ENCODE measurements at regions not wholly inside any gene's neighbourhood (a gene's known extent, or its start where the extent isn't known, plus 50 kb on each side); places are given as distances from the start of the nearest gene placed in this dataset.
"Not testable (repeated sequence)": the region's sequence is repeated elsewhere in the genome, so short reads cannot be mapped to it uniquely, and the experiment has no call there.

DNA sequence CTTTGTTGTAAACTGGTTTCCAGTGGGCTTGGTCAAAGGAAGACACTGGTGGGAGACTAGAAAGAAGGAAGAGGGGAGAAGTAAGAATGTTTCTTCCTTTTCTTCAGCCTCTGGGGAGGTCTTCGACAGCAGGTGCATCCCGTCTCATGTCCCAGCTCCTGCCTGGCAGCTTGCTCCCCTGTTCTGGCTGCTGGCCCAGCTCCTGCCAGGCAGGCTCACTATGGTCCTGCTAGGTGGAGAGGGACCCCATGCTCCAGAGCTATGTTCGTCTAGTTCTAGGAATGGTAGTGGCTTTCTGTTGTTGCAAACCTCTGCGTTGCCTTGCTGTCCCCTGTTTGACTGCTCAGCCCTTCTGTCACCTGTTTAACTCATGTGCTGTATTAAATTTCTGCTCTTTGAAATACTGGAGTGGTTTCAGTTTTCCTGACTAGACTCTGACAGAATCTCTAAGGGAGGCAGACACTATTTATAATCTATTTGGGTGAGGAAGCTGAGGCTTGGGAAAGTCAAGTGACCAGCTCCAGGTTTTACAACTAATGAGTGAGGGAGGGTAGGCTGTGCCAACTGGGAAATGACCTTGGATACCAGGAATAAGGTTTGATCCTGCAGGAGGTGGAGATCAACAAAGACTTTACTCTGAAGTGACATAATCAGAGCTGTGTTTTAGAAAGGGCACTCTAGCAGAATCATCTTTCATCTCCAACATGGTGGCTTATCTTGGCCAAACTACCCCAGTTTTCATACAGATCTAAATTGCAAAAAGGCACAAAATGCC lies 94.7 kb upstream of the DDHD1 start (continued):
- TF ChIP-seq, protein P1, sequence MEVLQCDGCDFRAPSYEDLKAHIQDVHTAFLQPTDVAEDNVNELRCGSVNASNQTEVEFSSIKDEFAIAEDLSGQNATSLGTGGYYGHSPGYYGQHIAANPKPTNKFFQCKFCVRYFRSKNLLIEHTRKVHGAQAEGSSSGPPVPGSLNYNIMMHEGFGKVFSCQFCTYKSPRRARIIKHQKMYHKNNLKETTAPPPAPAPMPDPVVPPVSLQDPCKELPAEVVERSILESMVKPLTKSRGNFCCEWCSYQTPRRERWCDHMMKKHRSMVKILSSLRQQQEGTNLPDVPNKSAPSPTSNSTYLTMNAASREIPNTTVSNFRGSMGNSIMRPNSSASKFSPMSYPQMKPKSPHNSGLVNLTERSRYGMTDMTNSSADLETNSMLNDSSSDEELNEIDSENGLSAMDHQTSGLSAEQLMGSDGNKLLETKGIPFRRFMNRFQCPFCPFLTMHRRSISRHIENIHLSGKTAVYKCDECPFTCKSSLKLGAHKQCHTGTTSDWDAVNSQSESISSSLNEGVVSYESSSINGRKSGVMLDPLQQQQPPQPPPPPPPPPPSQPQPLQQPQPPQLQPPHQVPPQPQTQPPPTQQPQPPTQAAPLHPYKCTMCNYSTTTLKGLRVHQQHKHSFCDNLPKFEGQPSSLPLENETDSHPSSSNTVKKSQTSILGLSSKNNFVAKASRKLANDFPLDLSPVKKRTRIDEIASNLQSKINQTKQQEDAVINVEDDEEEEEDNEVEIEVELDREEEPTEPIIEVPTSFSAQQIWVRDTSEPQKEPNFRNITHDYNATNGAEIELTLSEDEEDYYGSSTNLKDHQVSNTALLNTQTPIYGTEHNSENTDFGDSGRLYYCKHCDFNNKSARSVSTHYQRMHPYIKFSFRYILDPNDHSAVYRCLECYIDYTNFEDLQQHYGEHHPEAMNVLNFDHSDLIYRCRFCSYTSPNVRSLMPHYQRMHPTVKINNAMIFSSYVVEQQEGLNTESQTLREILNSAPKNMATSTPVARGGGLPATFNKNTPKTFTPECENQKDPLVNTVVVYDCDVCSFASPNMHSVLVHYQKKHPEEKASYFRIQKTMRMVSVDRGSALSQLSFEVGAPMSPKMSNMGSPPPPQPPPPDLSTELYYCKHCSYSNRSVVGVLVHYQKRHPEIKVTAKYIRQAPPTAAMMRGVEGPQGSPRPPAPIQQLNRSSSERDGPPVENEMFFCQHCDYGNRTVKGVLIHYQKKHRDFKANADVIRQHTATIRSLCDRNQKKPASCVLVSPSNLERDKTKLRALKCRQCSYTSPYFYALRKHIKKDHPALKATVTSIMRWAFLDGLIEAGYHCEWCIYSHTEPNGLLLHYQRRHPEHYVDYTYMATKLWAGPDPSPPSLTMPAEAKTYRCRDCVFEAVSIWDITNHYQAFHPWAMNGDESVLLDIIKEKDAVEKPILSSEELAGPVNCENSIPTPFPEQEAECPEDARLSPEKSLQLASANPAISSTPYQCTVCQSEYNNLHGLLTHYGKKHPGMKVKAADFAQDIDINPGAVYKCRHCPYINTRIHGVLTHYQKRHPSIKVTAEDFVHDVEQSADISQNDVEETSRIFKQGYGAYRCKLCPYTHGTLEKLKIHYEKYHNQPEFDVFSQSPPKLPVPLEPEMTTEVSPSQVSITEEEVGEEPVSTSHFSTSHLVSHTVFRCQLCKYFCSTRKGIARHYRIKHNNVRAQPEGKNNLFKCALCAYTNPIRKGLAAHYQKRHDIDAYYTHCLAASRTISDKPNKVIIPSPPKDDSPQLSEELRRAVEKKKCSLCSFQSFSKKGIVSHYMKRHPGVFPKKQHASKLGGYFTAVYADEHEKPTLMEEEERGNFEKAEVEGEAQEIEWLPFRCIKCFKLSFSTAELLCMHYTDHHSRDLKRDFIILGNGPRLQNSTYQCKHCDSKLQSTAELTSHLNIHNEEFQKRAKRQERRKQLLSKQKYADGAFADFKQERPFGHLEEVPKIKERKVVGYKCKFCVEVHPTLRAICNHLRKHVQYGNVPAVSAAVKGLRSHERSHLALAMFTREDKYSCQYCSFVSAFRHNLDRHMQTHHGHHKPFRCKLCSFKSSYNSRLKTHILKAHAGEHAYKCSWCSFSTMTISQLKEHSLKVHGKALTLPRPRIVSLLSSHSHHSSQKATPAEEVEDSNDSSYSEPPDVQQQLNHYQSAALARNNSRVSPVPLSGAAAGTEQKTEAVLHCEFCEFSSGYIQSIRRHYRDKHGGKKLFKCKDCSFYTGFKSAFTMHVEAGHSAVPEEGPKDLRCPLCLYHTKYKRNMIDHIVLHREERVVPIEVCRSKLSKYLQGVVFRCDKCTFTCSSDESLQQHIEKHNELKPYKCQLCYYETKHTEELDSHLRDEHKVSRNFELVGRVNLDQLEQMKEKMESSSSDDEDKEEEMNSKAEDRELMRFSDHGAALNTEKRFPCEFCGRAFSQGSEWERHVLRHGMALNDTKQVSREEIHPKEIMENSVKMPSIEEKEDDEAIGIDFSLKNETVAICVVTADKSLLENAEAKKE (CRISPR knock-in tag; IDR thresholded peaks at IDR 0.05) = no peak
- no peak for TF ChIP-seq ZNF331 (CRISPR knock-in tag; IDR thresholded peaks at IDR 0.05; ENCODE audit: low read depth)

DNA sequence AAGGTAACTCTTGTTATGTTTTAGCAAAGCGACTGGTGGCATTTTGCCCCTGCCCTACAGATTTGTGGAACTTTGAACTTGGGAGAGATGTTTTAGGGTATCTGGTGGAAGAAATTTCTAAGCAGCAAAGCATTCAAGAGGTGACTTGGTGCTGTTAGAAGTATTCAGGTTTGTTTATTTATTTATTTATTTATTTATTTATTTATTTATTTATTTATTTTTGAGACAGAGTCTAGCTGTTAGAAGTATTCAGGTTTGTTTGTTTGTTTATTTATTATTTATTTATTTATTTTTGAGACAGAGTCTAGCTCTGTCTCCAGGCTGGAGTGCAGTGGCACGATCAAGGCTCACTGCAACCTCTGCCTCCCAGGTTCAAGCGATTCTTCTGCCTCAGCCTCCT lies 89.8 kb upstream of the DDHD1 start:
- H3K4me2 ChIP-seq; H3K4me3 ChIP-seq; ATAC-seq; H2AFZ ChIP-seq; H4K20me1 ChIP-seq (replicated peaks; ENCODE audit: insufficient read depth); DNase-seq (ENCODE audit: low spot score); H3K79me2 ChIP-seq (replicated peaks; ENCODE audit: insufficient read depth); H3K36me3 ChIP-seq (ENCODE audit: insufficient read depth); H3K27ac ChIP-seq (ENCODE audit: low read depth); H3K27me3 Mint-ChIP-seq (ENCODE audit: insufficient read depth, low read depth, poor library complexity); H3K4me1 Mint-ChIP-seq; H3K4me3 Mint-ChIP-seq; H3K27ac Mint-ChIP-seq; H3K4me1 ChIP-seq (ENCODE audit: insufficient read depth); H3F3A ChIP-seq (replicated peaks; ENCODE audit: low read depth); H3K27me3 ChIP-seq (ENCODE audit: insufficient read depth): not testable (repeated sequence)
- 0 out of 2 replicates have a peak, but pooled peaks cover 13% of the 10 kb centered on the region for H3K9me2 ChIP-seq (ENCODE audit: insufficient read depth)
- peaks cover 37% of the 10 kb centered on the region for H3K9me3 Mint-ChIP-seq
- H3K36me3 Mint-ChIP-seq (ENCODE audit: low read depth) = peaks cover 30% of the 10 kb centered on the region

DNA sequence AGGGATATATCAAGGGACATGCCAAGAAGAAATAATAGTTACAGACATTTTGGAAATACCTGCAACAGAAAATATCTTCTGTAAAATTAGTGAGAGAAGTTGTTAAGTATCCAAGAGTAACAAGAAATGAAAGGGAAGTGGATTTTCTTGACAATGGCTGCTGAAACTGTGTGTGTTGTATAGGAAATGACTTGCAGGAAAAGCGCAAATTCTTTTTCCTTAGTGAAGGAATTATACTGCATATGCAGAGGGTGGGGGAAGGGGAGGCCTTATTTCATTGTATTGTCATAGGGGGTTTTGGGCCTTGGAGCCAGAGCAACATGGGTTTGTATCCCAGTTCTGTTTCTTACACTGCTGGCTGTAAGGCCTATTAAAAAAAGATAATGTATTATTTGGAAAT lies 84.4 kb upstream of the DDHD1 start:
- H3K27me3 ChIP-seq (ENCODE audit: insufficient read depth) = no peaks in the 10 kb centered on the region
- TF ChIP-seq EZH2phosphoT487 (IDR thresholded peaks at IDR 0.05; ENCODE audit: unreplicated experiment) (no peak), JUNB (IDR thresholded peaks at IDR 0.05; ENCODE audit: unreplicated experiment) (no peak)

More for the DNA sequence above, 84.4 kb upstream of the DDHD1 start:
- no peaks in the 10 kb centered on the region for H4K20me1 ChIP-seq (replicated peaks; ENCODE audit: insufficient read depth)
- Mint-ChIP-seq H3K36me3 (ENCODE audit: low read depth) (peaks cover 21% of the 10 kb centered on the region), H3K4me1 (peaks cover 11% of the 10 kb centered on the region), H3K27me3 (ENCODE audit: insufficient read depth, low read depth, poor library complexity) (peaks cover 4% of the 10 kb centered on the region), H3K4me3 (no peak overlapping the region), H3K9me3 (peaks cover 19% of the 10 kb centered on the region), H3K27ac (0 out of 2 replicates have a peak overlapping the region, but pooled peaks have one; percentile 63)
- H3K4me3 ChIP-seq = no peak overlapping the region
- DNase-seq (ENCODE audit: low spot score) (peak; percentile 6), ATAC-seq (no peak)
- no peak overlapping the region for H2AFZ ChIP-seq
- H3K4me2 ChIP-seq = no peak overlapping the region
- H3K36me3 ChIP-seq (ENCODE audit: insufficient read depth) = no peaks in the 10 kb centered on the region
- no peak overlapping the region for H3K27ac ChIP-seq (ENCODE audit: low read depth)
- H3K4me1 ChIP-seq (ENCODE audit: insufficient read depth) = peaks cover 17% of the 10 kb centered on the region
- no peaks in the 10 kb centered on the region for H3F3A ChIP-seq (replicated peaks; ENCODE audit: low read depth)
- no peaks in the 10 kb centered on the region for H3K79me2 ChIP-seq (replicated peaks; ENCODE audit: insufficient read depth)
- peaks cover 13% of the 10 kb centered on the region; the same call in 1 of the 2 replicates for H3K9me2 ChIP-seq (ENCODE audit: insufficient read depth)

Data from GM23338 (cell line).